ENCODE measurements at regions not wholly inside any gene's neighbourhood (a gene's known extent, or its start where the extent isn't known, plus 50 kb on each side); places are given as distances from the start of the nearest gene placed in this dataset.
A peak's percentile ranks its signal among the peaks of the same experiment; 100 is the strongest.

DNA sequence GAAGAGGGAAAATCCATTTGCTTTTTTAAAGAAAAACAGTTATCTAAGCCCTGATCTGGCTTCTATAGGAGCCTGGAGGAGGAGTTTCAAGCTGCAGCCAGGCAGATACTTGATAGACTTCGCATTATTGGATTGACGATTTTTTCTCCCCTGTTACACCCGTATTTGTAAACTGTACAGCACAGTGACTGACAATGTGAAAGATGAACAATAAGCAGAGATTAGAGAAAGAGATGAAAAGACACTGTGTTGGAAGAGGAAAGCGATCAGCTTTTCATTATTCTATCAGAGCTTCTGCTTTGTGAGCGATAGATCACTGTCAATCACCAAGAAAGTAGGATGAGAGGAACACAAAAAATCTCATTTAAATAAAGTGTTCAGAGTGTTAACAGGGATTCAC is 639.2 kb downstream of the TLL1 start:
- Mint-ChIP-seq H3K27ac (ENCODE audit: unreplicated experiment) (no peak overlapping the region), H3K36me3 (ENCODE audit: low read depth) (no peaks in the 10 kb centered on the region), H3K4me3 (no peak overlapping the region), H3K4me1 (peaks cover 4% of the 10 kb centered on the region), H3K9me3 (peaks cover 6% of the 10 kb centered on the region), H3K27me3 (ENCODE audit: low read depth) (no peaks in the 10 kb centered on the region)
- DNase-seq (ENCODE audit: low read depth, low spot score) = no peak
- TF ChIP-seq CTCF (conservative IDR thresholded peaks at IDR 0.05) = no peak

DNA sequence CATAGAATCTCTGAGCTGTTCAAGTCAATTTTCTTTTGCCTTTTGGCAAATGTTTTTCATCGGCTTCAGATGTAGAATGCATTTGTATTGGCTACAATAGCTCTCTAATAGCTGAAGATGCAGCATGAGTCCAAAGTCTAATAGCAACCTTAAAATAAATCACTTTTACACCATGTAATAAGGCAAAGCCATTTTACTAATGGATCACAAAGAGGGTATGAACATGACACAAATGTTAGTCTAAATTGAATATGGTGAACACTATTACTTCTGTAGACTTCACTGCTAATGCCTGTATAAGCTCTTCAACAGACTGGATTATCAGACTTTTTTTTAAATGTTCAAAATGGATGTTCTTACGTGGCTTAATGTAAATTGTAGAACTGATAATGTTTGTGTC is 645.3 kb downstream of the TLL1 start:
- TF ChIP-seq CTCF (conservative IDR thresholded peaks at IDR 0.05) = no peak
- H3K9me3 Mint-ChIP-seq = peaks cover 13% of the 10 kb centered on the region

GRCh38 chr4:166518776-166519175 is 645.7 kb downstream of the TLL1 start:
- Mint-ChIP-seq H3K27ac (ENCODE audit: unreplicated experiment) (no peak overlapping the region), H3K27me3 (ENCODE audit: low read depth) (no peaks in the 10 kb centered on the region), H3K36me3 (ENCODE audit: low read depth) (peaks cover 2% of the 10 kb centered on the region), H3K4me3 (no peak overlapping the region), H3K9me3 (peaks cover 13% of the 10 kb centered on the region), H3K4me1 (peaks cover 11% of the 10 kb centered on the region)
- DNase-seq (ENCODE audit: low read depth, low spot score) = no peak
- TF ChIP-seq CTCF (conservative IDR thresholded peaks at IDR 0.05) = no peak

More for the DNA sequence above, 645.3 kb downstream of the TLL1 start:
- no peak for DNase-seq (ENCODE audit: low read depth, low spot score)
- Mint-ChIP-seq H3K4me3 (no peak overlapping the region), H3K36me3 (ENCODE audit: low read depth) (peaks cover 2% of the 10 kb centered on the region), H3K4me1 (peaks cover 11% of the 10 kb centered on the region), H3K27me3 (ENCODE audit: low read depth) (no peaks in the 10 kb centered on the region), H3K27ac (ENCODE audit: unreplicated experiment) (no peak overlapping the region)

DNA sequence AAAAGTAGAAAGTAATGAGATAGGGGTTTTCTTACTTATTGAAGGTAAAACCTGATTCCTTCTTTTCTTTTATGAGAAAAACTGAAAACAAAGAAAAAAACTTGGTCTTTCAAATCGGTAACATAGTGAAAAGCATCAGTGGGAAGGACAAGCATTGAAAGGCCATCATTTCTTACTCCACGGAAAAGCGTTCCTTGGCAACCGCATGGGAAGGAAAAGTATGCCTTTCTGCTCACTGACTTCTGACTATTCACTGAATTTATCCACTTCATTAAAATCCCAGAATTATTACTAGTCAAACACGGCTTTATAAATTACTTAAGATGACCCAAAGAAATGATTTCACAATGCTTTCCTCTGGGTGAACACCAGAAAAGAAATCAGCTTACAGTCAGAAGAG is 646.7 kb downstream of the TLL1 start:
- Mint-ChIP-seq H3K36me3 (ENCODE audit: low read depth) (peaks cover 2% of the 10 kb centered on the region), H3K27ac (ENCODE audit: unreplicated experiment) (peak overlapping the region; percentile 0), H3K4me1 (peaks cover 11% of the 10 kb centered on the region), H3K9me3 (peaks cover 10% of the 10 kb centered on the region), H3K27me3 (ENCODE audit: low read depth) (no peaks in the 10 kb centered on the region), H3K4me3 (no peak overlapping the region)
- no peak for DNase-seq (ENCODE audit: low read depth, low spot score)
- TF ChIP-seq CTCF (conservative IDR thresholded peaks at IDR 0.05) = no peak

GRCh38 chr4:166527500-166527899 is 654.5 kb downstream of the TLL1 start:
- TF ChIP-seq CTCF (conservative IDR thresholded peaks at IDR 0.05) = no peak
- Mint-ChIP-seq H3K4me1 (no peaks in the 10 kb centered on the region), H3K9me3 (no peaks in the 10 kb centered on the region), H3K27ac (ENCODE audit: unreplicated experiment) (no peak overlapping the region), H3K36me3 (ENCODE audit: low read depth) (no peaks in the 10 kb centered on the region), H3K27me3 (ENCODE audit: low read depth) (no peaks in the 10 kb centered on the region), H3K4me3 (no peak overlapping the region)
- no peak for DNase-seq (ENCODE audit: low read depth, low spot score)

DNA sequence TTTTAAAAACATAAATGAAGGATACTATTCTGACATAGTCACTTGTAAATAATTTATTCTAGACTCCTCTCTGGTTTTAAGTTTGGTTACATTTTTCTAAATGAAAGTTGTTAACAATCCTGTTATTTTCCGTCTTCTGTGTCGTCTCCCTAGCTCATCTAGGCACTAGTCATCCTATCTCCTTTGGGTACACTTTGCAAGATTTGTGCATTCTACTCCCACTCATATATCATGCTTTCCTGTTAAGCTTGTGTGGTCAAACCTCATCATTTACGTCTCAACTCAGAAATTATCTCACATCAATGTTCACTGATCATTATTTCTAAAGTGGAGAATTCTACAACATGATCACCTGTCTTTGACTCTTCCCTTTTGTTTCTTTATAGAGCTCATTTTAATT is 658.7 kb downstream of the TLL1 start:
- Mint-ChIP-seq H3K9me3 (peaks cover 9% of the 10 kb centered on the region), H3K4me1 (no peaks in the 10 kb centered on the region), H3K27me3 (ENCODE audit: low read depth) (no peaks in the 10 kb centered on the region), H3K4me3 (no peak overlapping the region), H3K36me3 (ENCODE audit: low read depth) (no peaks in the 10 kb centered on the region), H3K27ac (ENCODE audit: unreplicated experiment) (no peak overlapping the region)
- no peak for TF ChIP-seq CTCF (conservative IDR thresholded peaks at IDR 0.05)
- no peak for DNase-seq (ENCODE audit: low read depth, low spot score)

All from neural crest cell (in vitro differentiated cells).